AML-193 (cell line): ENCODE measurements at regions not wholly inside any gene's neighbourhood (a gene's known extent, or its start where the extent isn't known, plus 50 kb on each side); places are given as distances from the start of the nearest gene placed in this dataset.
"Not testable (repeated sequence)": the region's sequence is repeated elsewhere in the genome, so short reads cannot be mapped to it uniquely, and the experiment has no call there.

Source experiments
- DNase-seq, 2 experiments: peaks; one replicate each; lab custom pipeline; 2025; lab: John Stamatoyannopoulos, UW

GRCh38 chr7:10588084-10588483 is 385.6 kb upstream of the PHF14 start:
- no peak for DNase-seq

- DNase-seq = no peak
These were observed 381.1 kb upstream of the PHF14 start for GRCh38 chr7:10592604-10593003.

- DNase-seq = no peak
These were observed 380.6 kb upstream of the PHF14 start for GRCh38 chr7:10593080-10593479.

GRCh38 chr7:10596827-10597226 is 376.8 kb upstream of the PHF14 start:
- DNase-seq = no peak

GRCh38 chr7:10604128-10604527 is 369.5 kb upstream of the PHF14 start:
- no peak for DNase-seq

- no peak for DNase-seq
These were observed 360.7 kb upstream of the PHF14 start for GRCh38 chr7:10612950-10613349.

GRCh38 chr7:10618953-10619352 is 354.7 kb upstream of the PHF14 start:
- DNase-seq = no peak

GRCh38 chr7:10632712-10633111 is 341.0 kb upstream of the PHF14 start:
- no peak for DNase-seq

- no peak for DNase-seq
These were observed 339.4 kb upstream of the PHF14 start for GRCh38 chr7:10634239-10634638.

- no peak for DNase-seq
These were observed 335.7 kb upstream of the PHF14 start for GRCh38 chr7:10637991-10638390.

GRCh38 chr7:10643545-10643944 is 330.1 kb upstream of the PHF14 start:
- DNase-seq = no peak

- no peak for DNase-seq
These were observed 328.8 kb upstream of the PHF14 start for GRCh38 chr7:10644849-10645248.

- DNase-seq = peak; percentile 33 to 36
These were observed 327.5 kb upstream of the PHF14 start for GRCh38 chr7:10646194-10646593.

GRCh38 chr7:10648289-10648688 is 325.4 kb upstream of the PHF14 start:
- DNase-seq = no peak

GRCh38 chr7:10649120-10649519 is 324.6 kb upstream of the PHF14 start:
- not testable (repeated sequence) for DNase-seq

GRCh38 chr7:10655031-10655430 is 318.6 kb upstream of the PHF14 start:
- DNase-seq = no peak

GRCh38 chr7:10657201-10657600 is 316.5 kb upstream of the PHF14 start:
- no peak for DNase-seq

GRCh38 chr7:10657837-10658236 is 315.8 kb upstream of the PHF14 start:
- no peak for DNase-seq

GRCh38 chr7:10662491-10662890 is 311.2 kb upstream of the PHF14 start:
- DNase-seq = no peak

- DNase-seq = no peak
These were observed 310.4 kb upstream of the PHF14 start for GRCh38 chr7:10662982-10663884.

- DNase-seq = no peak
These were observed 301.5 kb upstream of the PHF14 start for GRCh38 chr7:10672186-10672585.

- DNase-seq = no peak
These were observed 296.5 kb upstream of the PHF14 start for GRCh38 chr7:10677211-10677610.

- DNase-seq = no peak
These were observed 295.9 kb upstream of the PHF14 start for GRCh38 chr7:10677668-10678232.

- DNase-seq = no peak
These were observed 289.1 kb upstream of the PHF14 start for GRCh38 chr7:10684606-10685005.
